GM12864 (cell line): ENCODE measurements at regions not wholly inside any gene's neighbourhood (a gene's known extent, or its start where the extent isn't known, plus 50 kb on each side); places are given as distances from the start of the nearest gene placed in this dataset.

Experiments
- DNase-seq: peaks from one replicate; pipeline ENCODE4 v3.0.0-alpha.2; 2011; ENCODE audit warnings: low read depth
- H3K4me3 ChIP-seq: 2 replicates; pipeline ENCODE4 v1.5.1; 2011; ENCODE audit warnings: mild to moderate bottlenecking, low read depth, low read length, control low read depth
- TF ChIP-seq, protein P1 (sequence below): IDR thresholded peaks from 2 replicates; pipeline ENCODE4 v1.5.1; 2011; ENCODE audit warnings: low read depth, mild to moderate bottlenecking, moderate library complexity, low read length, control low read depth, inconsistent platforms; ENCODE audit errors: missing control alignments

DNA sequence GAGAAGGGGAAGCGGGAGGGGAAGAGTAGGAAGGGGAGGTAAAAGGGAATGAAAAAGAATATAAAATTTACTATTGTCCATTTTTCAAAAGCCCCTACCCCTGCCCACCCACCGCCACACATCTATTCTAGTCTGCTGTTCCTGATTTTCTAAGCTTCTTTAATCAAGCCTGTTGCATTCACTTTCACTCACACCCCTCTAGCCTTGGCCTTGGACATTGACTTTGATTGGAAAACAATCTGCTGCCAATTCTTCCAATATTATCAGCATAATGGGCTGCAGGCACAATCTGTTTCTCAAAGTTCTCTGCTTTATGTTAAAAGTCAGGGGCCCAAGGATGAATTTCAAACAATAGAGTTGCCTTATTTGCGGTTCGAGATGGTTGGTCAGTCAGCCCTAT lies 281.2 kb downstream of the SETD4 start:
- no peak for DNase-seq
- TF ChIP-seq, protein P1, sequence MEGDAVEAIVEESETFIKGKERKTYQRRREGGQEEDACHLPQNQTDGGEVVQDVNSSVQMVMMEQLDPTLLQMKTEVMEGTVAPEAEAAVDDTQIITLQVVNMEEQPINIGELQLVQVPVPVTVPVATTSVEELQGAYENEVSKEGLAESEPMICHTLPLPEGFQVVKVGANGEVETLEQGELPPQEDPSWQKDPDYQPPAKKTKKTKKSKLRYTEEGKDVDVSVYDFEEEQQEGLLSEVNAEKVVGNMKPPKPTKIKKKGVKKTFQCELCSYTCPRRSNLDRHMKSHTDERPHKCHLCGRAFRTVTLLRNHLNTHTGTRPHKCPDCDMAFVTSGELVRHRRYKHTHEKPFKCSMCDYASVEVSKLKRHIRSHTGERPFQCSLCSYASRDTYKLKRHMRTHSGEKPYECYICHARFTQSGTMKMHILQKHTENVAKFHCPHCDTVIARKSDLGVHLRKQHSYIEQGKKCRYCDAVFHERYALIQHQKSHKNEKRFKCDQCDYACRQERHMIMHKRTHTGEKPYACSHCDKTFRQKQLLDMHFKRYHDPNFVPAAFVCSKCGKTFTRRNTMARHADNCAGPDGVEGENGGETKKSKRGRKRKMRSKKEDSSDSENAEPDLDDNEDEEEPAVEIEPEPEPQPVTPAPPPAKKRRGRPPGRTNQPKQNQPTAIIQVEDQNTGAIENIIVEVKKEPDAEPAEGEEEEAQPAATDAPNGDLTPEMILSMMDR: no peak
- H3K4me3 ChIP-seq: no peak overlapping the region

DNA sequence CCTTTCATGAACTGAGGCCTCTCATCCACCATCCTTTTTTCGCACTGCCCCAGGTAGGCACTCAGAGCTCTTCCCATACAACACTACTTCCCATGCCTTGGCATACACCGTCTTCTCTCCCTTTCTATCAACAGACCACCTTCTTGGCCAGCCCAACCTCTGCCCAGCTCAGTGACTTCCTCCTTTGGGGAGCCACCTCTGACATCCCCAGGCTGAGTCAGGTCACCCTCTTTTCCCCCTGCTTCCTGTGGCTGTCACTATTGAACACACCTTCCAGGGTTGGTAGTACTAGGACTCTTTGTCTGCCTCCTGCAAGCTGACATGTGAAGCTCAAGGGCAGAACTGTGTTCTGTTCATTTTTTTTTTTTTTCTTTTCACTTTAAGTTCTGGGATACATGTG lies 283.2 kb downstream of the SETD4 start:
- TF ChIP-seq, protein P1: no peak
- no peak for DNase-seq
- H3K4me3 ChIP-seq: no peak overlapping the region

DNA sequence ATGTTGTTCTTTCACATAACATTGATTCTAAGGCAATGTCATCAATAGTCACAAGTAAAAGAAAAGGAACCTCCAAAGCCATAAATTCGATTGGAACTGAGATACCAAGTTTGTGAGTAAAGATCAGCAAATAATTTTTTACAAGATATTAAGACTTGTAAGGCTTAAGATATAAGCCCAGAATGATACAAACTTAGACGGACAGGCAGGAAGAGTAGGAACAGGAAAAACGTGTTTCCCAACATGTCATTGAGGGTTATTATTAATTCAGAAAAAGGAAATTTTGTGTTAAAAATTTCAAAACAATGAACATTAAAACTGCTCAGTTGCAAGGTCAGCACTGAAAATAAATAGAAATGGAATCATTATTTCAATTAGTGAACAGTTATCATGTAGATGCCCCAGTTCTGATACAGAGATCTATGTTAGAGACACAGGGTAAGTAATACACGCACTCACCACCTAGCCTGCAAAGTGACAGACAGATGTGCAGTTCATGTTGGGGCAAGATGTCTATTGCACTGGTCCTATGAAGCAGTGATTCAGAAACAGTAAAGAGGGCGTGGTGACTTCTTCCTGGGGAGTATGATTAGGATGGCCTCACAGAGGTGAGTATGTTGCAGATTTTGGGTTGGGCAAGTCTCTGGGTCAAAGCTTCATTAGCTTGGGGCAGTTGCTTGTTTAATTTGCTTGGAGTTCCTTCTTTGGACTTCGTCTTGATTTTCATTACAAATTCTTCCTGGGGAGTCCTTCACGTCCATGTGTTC lies 284.4 kb downstream of the SETD4 start:
- no peak overlapping the region for H3K4me3 ChIP-seq
- TF ChIP-seq, protein P1: no peak
- no peak for DNase-seq

DNA sequence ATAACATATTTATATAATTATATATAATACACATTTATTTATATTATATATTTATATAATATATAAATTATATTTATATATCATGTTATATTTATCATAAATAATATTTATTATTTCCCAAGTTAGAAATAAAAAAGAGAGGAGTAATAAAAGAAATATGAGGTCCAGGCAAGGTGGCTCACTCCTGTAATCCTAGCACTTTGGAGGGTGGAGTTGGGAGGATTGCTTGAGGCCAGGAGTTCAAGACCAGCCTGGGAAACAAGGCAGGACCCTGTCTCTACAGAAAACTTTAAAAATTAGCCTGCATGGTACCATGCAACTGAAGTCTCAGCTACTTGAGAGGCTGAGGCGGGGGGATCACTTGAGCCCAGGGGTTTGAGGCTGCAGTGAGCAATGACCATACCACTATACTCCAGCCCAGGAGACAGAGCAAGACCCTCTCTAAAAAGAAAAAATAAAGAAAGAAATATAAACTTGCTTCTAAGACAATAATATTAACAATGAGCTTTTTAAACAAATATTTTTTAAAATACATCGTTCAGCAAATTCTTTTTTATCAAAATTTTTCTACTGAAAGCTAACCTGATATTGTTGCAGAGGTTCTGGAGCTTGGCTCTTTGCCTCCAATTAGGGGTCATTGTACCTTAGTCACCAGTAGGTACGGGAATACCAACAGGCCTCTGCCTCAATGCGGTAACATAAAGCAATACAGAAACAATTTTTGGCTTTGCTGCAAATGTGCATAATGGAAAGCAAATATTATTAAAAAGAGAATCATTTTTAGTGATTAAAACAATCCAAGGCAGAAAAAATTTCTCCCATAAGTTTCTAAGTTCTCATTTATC lies 290.0 kb downstream of the SETD4 start:
- TF ChIP-seq, protein P1: no peak
- H3K4me3 ChIP-seq: no peak overlapping the region
- no peak for DNase-seq

DNA sequence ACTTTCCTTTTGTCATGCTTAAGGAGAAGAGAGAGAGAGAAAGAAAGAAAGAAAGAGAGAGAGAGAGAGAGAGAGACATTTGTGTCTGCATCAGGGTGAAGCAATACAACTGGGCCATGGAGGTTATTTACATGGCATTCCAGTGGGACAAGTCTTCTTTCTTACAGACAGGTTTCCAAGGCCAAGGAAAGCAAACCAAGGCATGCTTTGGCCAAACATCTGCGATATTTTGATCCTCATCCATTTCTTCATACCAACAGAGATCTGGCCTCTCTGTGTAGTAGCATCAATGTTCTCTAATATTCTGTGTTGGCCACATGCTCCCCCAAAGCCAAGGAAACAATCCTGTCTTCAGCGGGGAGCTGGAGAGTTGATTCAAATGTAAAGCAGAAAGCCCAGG lies 292.1 kb downstream of the SETD4 start:
- no peak overlapping the region for H3K4me3 ChIP-seq
- TF ChIP-seq, protein P1: no peak
- DNase-seq: no peak

DNA sequence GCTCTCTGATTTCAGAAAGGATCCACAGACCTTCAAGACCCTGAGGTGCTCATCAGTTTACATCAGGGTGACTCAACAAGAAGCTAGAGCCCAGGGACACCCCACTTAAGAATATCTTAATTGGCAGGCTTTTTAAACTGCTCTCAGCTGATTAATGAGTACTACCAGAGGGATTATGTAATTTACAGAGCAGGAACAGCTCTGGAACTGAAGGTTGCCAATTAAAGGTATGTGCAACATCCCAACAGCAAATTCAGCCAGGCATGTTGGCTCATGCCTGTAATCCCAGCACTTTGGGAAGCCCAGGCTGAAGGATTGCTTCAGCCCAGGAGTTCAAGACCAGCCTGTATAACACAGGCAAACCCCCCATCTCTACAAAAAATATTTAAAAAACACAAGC lies 295.7 kb downstream of the SETD4 start:
- H3K4me3 ChIP-seq: no peak overlapping the region
- no peak for DNase-seq
- TF ChIP-seq, protein P1: no peak
